Endodermal cell (in vitro differentiated cells): ENCODE measurements at regions not wholly inside any gene's neighbourhood (a gene's known extent, or its start where the extent isn't known, plus 50 kb on each side); places are given as distances from the start of the nearest gene placed in this dataset.

ENCODE experiments used
- DNase-seq: peaks from one replicate; pipeline ENCODE4 v3.0.0-alpha.2; 2017
- H3K27ac ChIP-seq: 2 replicates; pipeline ENCODE4 v1.5.1; 2013; ENCODE audit warnings: mild to moderate bottlenecking, low read depth, low read length, moderate library complexity
- H3K27me3 ChIP-seq: 2 replicates; pipeline ENCODE4 v1.6.1; 2013; ENCODE audit warnings: mild to moderate bottlenecking, low read length, moderate library complexity; ENCODE audit not compliant: insufficient read depth, control insufficient read depth, poor library complexity, severe bottlenecking
- H3K36me3 ChIP-seq: 2 replicates; pipeline ENCODE4 v1.7.0; 2013; ENCODE audit warnings: mild to moderate bottlenecking, low read length, moderate library complexity; ENCODE audit not compliant: control insufficient read depth, insufficient read depth
- H3K4me1 ChIP-seq: one replicate; pipeline ENCODE4 v1.7.0; 2013; ENCODE audit warnings: low read length; ENCODE audit not compliant: control insufficient read depth, insufficient read depth
- H3K4me3 ChIP-seq: 2 replicates; pipeline ENCODE4 v1.5.1; 2013; ENCODE audit warnings: mild to moderate bottlenecking, low read length, moderate library complexity
- H3K9ac ChIP-seq: 2 replicates; pipeline ENCODE4 v1.6.1; 2013; ENCODE audit warnings: mild to moderate bottlenecking, low read length, moderate library complexity; ENCODE audit not compliant: poor library complexity, severe bottlenecking; ENCODE audit errors: extremely low read depth
- H3K9me3 ChIP-seq: 2 replicates; pipeline ENCODE4 v1.6.1; 2013; ENCODE audit warnings: mild to moderate bottlenecking, low read length, moderate library complexity; ENCODE audit not compliant: control insufficient read depth
- H3K27ac Mint-ChIP-seq: 2 replicates; pipeline ENCODE4 v1.8.0; 2020; ENCODE audit warnings: mixed read lengths
- H3K27me3 Mint-ChIP-seq: 2 replicates; pipeline ENCODE4 v1.8.0; 2021; ENCODE audit warnings: mild to moderate bottlenecking, mixed read lengths; ENCODE audit not compliant: insufficient read depth
- H3K36me3 Mint-ChIP-seq: 2 replicates; pipeline ENCODE4 v1.8.0; 2020; ENCODE audit warnings: low read depth, mixed read lengths
- H3K4me1 Mint-ChIP-seq: 2 replicates; pipeline ENCODE4 v1.8.0; 2020; ENCODE audit warnings: mixed read lengths
- H3K4me3 Mint-ChIP-seq: 2 replicates; pipeline ENCODE4 v1.8.0; 2020; ENCODE audit warnings: mild to moderate bottlenecking, moderate library complexity, mixed read lengths
- H3K9me3 Mint-ChIP-seq: 2 replicates; pipeline ENCODE4 v1.8.0; 2020; ENCODE audit warnings: mild to moderate bottlenecking, mixed read lengths
- CTCF ChIP-seq: fragments of 200-600 bp; sonication (generic); conservative IDR thresholded peaks from 2 replicates; pipeline ENCODE4 v1.5.0; 2021; ENCODE audit warnings: antibody characterized with exemption, mild to moderate bottlenecking
- WGBS, 2 experiments: methylation state at CpG; one replicate each; pipeline versions ENCODE4 v1.1.5 to v1.1.7; 2013; ENCODE audit warnings: missing lambda C conversion rate in 2 of 2, mixed read lengths in 1 of 2; ENCODE audit not compliant: insufficient coverage in 1 of 2, insufficient read length in 1 of 2; 5-methylcytosine and 5-hydroxymethylcytosine counted together

DNA sequence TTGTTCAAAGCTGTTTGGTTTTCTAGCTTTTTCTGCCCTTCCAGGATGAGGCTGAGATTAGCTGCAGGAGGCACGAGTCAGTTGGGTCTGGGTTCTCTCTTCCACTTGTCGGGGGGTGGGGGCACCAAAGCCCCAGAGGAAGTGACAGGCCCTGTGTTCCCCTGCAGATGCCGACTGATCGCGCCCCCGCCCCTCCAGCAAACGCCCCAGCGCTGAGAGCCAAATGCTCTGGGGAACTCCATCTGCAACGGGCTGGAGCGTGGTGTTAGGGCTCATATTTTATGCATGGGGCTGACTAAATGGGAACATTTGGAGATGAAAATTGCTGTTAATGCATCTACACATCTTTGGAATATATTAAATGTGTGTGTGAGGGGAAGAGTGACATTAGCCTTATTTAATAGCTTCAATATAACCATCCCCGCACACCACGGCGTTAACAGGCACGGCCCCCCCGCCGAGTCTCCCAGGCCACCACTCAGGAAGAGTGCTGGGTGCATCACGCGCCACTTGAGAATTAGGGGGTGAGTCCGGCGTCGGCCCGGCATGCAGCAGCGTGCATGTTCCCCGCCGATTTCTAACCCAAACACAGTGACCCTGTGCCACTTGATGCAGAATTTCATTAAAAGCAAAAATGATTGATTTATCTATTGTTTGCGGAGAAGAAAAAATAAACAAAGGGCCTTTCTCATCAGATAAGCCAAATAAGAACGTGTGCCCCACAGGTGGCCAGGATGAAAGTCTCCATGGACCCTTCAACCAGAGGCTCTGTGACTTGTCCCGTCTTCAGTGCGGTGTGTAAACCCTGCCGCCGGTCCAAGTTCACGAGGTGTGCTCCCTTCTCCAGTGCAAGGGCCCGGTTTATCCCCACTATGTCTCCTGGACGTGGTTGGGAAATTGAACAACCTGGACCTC, 165.0 kb upstream of the RTL1 start:
- Mint-ChIP-seq H3K4me1 (peaks cover 13% of the 10 kb centered on the region), H3K4me3 (no peak overlapping the region), H3K27ac (no peak overlapping the region), H3K9me3 (peaks cover 4% of the 10 kb centered on the region), H3K36me3 (no peaks in the 10 kb centered on the region), H3K27me3 (no peaks in the 10 kb centered on the region)
- H3K27me3 ChIP-seq, result no peaks in the 10 kb centered on the region
- DNase-seq, result peak; percentile 36
- peaks cover 3% of the 10 kb centered on the region for H3K4me1 ChIP-seq
- H3K36me3 ChIP-seq, result no peaks in the 10 kb centered on the region
- 90 to 92% methylated on average over 22 to 34 of the region's 34 CpGs for WGBS, 2 experiments
- no peak for TF ChIP-seq CTCF
- H3K27ac ChIP-seq, result peak overlapping the region; percentile 32
- no peaks in the 10 kb centered on the region for H3K9me3 ChIP-seq
- H3K9ac ChIP-seq, result no peak overlapping the region
- H3K4me3 ChIP-seq, result no peak overlapping the region

DNA sequence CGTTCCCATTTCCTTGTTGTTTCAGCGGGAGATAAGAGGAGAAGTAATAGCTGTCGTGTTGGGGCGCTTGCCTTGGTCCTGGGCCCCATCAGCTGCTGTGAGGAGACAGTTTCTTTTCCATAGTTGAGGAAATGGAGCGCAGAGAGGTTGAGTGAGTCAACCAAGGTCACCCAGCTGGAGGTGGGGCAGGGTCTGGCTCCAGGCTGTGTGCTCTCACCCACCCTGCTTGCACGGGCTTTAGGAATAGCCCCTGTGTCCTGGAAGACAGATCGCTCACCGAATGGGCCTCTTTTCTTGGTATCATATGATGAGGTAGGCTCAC, 165.7 kb upstream of the RTL1 start:
- Histone ChIP-seq H3K27me3 (no peaks in the 10 kb centered on the region), H3K9ac (no peak overlapping the region), H3K36me3 (no peaks in the 10 kb centered on the region), H3K4me1 (peaks cover 6% of the 10 kb centered on the region), H3K27ac (no peak overlapping the region), H3K9me3 (no peaks in the 10 kb centered on the region), H3K4me3 (no peak overlapping the region)
- H3K27me3 Mint-ChIP-seq, result no peaks in the 10 kb centered on the region
- no peak overlapping the region for H3K27ac Mint-ChIP-seq
- no peaks in the 10 kb centered on the region for H3K36me3 Mint-ChIP-seq
- DNase-seq, result peak; percentile 28
- 92 to 95% methylated on average over 7 to 8 of the region's 8 CpGs for WGBS, 2 experiments
- H3K4me3 Mint-ChIP-seq, result no peak overlapping the region
- peaks cover 4% of the 10 kb centered on the region for H3K9me3 Mint-ChIP-seq
- TF ChIP-seq CTCF, result no peak
- peaks cover 15% of the 10 kb centered on the region for H3K4me1 Mint-ChIP-seq

GRCh38 chr14:101069666-101070362, 166.3 kb upstream of the RTL1 start:
- H3K9me3 ChIP-seq, result no peaks in the 10 kb centered on the region
- DNase-seq, result peak; percentile 14
- Mint-ChIP-seq H3K27me3 (no peaks in the 10 kb centered on the region), H3K9me3 (peaks cover 4% of the 10 kb centered on the region), H3K4me3 (no peak overlapping the region), H3K4me1 (peaks cover 16% of the 10 kb centered on the region), H3K27ac (no peak overlapping the region), H3K36me3 (no peaks in the 10 kb centered on the region)
- no peaks in the 10 kb centered on the region for H3K36me3 ChIP-seq
- WGBS, 2 experiments, result 97 to 98% methylated on average over 8 to 11 of the region's 11 CpGs
- no peak overlapping the region for H3K9ac ChIP-seq
- H3K27ac ChIP-seq, result no peak overlapping the region
- H3K4me3 ChIP-seq, result no peak overlapping the region
- no peaks in the 10 kb centered on the region for H3K27me3 ChIP-seq
- peaks cover 6% of the 10 kb centered on the region for H3K4me1 ChIP-seq
- TF ChIP-seq CTCF, result no peak
